Gastrocnemius medialis (tissue), 4 donors: ENCODE measurements at regions not wholly inside any gene's neighbourhood (a gene's known extent, or its start where the extent isn't known, plus 50 kb on each side); places are given as distances from the start of the nearest gene placed in this dataset.

ENCODE experiments used
- POLR2A ChIP-seq, 2 donors: fragments of 450-650 bp; IDR thresholded peaks; one replicate each; pipeline ENCODE4 v1.6.1; 2017; ENCODE audit warnings: antibody characterized with exemption in 2 of 2, mild to moderate bottlenecking in 2 of 2, moderate library complexity in 2 of 2
- TF ChIP-seq, protein P1 (sequence below), 5 experiments: fragments of 450-650 bp in 3 of 5; fragments of 200-600 bp in 2 of 5; sonication (generic) in 2 of 5; IDR thresholded peaks in 4 of 5; conservative IDR thresholded peaks in 1 of 5; 1 replicate in 4 of 5; 2 replicates in 1 of 5; pipeline ENCODE4 v1.5.1; 2016 to 2019; ENCODE audit warnings: antibody characterized with exemption in 5 of 5, mild to moderate bottlenecking in 3 of 5, moderate library complexity in 3 of 5

DNA sequence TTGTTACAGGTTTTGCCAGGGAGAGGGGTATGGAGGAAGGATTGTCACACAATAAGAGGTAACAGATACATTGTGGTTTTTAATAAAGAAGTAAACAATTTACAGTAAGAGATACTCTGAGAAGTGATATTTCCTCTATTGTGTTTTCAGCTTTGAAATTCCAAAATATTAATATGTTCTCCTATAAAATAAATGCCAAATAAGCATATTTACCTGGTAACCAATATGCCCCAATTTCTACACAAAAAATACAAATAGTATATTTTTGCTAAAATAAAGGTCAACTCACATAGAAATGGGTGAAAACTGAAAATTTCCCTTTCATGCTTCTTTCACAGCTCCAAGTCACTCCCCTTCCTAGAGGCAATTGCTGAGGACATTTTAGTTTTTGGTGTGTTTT lies 437.4 kb upstream of the UBE2E2 start:
- TF ChIP-seq POLR2A (IDR thresholded peaks at IDR 0.05), result no peak
- TF ChIP-seq, protein P1, sequence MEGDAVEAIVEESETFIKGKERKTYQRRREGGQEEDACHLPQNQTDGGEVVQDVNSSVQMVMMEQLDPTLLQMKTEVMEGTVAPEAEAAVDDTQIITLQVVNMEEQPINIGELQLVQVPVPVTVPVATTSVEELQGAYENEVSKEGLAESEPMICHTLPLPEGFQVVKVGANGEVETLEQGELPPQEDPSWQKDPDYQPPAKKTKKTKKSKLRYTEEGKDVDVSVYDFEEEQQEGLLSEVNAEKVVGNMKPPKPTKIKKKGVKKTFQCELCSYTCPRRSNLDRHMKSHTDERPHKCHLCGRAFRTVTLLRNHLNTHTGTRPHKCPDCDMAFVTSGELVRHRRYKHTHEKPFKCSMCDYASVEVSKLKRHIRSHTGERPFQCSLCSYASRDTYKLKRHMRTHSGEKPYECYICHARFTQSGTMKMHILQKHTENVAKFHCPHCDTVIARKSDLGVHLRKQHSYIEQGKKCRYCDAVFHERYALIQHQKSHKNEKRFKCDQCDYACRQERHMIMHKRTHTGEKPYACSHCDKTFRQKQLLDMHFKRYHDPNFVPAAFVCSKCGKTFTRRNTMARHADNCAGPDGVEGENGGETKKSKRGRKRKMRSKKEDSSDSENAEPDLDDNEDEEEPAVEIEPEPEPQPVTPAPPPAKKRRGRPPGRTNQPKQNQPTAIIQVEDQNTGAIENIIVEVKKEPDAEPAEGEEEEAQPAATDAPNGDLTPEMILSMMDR (IDR thresholded peaks at IDR 0.05 in 4 of 5, conservative IDR thresholded peaks at IDR 0.05 in 1 of 5), result no peak
